H1 (cell line): ENCODE measurements at regions not wholly inside any gene's neighbourhood (a gene's known extent, or its start where the extent isn't known, plus 50 kb on each side); places are given as distances from the start of the nearest gene placed in this dataset.

Experiments used
- CTCF ChIA-PET: fragments of 300-600 bp; sonication (Branson Sonifier 250); formaldehyde crosslinking; loops from one replicate; lab custom pipeline; 2021; ENCODE audit not compliant: partially characterized antibody; lab: Charles Lee
- POLR2A ChIA-PET: fragments of 300-600 bp; sonication (Branson Sonifier 250); formaldehyde crosslinking; loops from one replicate; lab custom pipeline; 2021; ENCODE audit warnings: inconsistent platforms; ENCODE audit not compliant: partially characterized antibody; lab: Charles Lee
- DNase-seq, 2 experiments: peaks; one replicate each; pipeline versions ENCODE4 v3.0.0 to v3.0.0-alpha.2; 2010 to 2022; ENCODE audit warnings: low spot score in 2 of 2, low read depth in 1 of 2, mixed read lengths in 1 of 2
- FAIRE-seq: peaks from 2 replicates; lab custom pipeline; 2011; peaks lifted over from hg19 to GRCh38; lab: Jason Lieb, UNC
- H2AFZ ChIP-seq: 2 replicates; pipeline ENCODE4 v1.8.1; 2012; ENCODE audit warnings: low read length, inconsistent platforms
- H2AK5ac ChIP-seq: 2 replicates; pipeline ENCODE4 v1.6.1; 2013; ENCODE audit warnings: low read depth, low read length
- H2BK120ac ChIP-seq: replicated peaks from 2 replicates; pipeline ENCODE3; 2013; ENCODE audit warnings: low read depth, low read length, inconsistent platforms
- H2BK12ac ChIP-seq: 2 replicates; pipeline ENCODE4 v1.6.1; 2013; ENCODE audit warnings: low read depth, low read length
- H2BK15ac ChIP-seq: 2 replicates; pipeline ENCODE4 v1.6.1; 2013; ENCODE audit warnings: low read length
- H2BK20ac ChIP-seq: 2 replicates; pipeline ENCODE4 v1.6.1; 2013; ENCODE audit warnings: low read length
- H2BK5ac ChIP-seq: 2 replicates; pipeline ENCODE4 v1.6.1; 2013; ENCODE audit warnings: low read depth, low read length
- H3K14ac ChIP-seq: 2 replicates; pipeline ENCODE4 v1.6.1; 2013; ENCODE audit warnings: inconsistent platforms; ENCODE audit not compliant: insufficient read length
- H3K18ac ChIP-seq: 2 replicates; pipeline ENCODE4 v1.6.1; 2013; ENCODE audit warnings: low read length; ENCODE audit errors: extremely low read depth
- H3K23ac ChIP-seq: 2 replicates; pipeline ENCODE4 v1.6.1; 2013; ENCODE audit warnings: inconsistent platforms; ENCODE audit not compliant: insufficient read length
- H3K23me2 ChIP-seq: 2 replicates; pipeline ENCODE4 v1.6.1; 2013; ENCODE audit warnings: low read depth, low read length
- H3K27ac ChIP-seq: 2 replicates; pipeline ENCODE4 v1.6.1; 2011; ENCODE audit warnings: low read depth, low read length, inconsistent platforms
- H3K27me3 ChIP-seq, 4 experiments: replicated peaks in 1 of 4; 1 replicate in 1 of 4; 2 replicates in 3 of 4; pipeline versions ENCODE4 v1.6.1 to v1.8.1; 2011 to 2013; ENCODE audit warnings: low read length in 3 of 4, mild to moderate bottlenecking in 3 of 4, inconsistent platforms in 2 of 4, mixed read lengths in 2 of 4, moderate library complexity in 1 of 4; ENCODE audit not compliant: control insufficient read depth in 3 of 4, insufficient read depth in 3 of 4; ENCODE audit errors: extremely low read depth in 1 of 4
- H3K36me3 ChIP-seq, 4 experiments: 2 replicates each; pipeline versions ENCODE4 v1.6.1 to v1.8.1; 2011 to 2013; ENCODE audit warnings: mild to moderate bottlenecking in 4 of 4, low read length in 3 of 4, moderate library complexity in 2 of 4, control low read depth in 1 of 4, inconsistent platforms in 1 of 4; ENCODE audit not compliant: insufficient read depth in 4 of 4, control insufficient read depth in 2 of 4
- H3K4ac ChIP-seq: replicated peaks from 2 replicates; pipeline ENCODE3; 2013; ENCODE audit warnings: low read length, low read depth, mixed read lengths, inconsistent platforms; ENCODE audit not compliant: insufficient read length
- H3K4me1 ChIP-seq, 4 experiments: replicated peaks in 1 of 4; 1 replicate in 1 of 4; 2 replicates in 3 of 4; pipeline versions ENCODE4 v1.6.1 to v1.8.1; 2011 to 2013; ENCODE audit warnings: low read length in 3 of 4, inconsistent platforms in 2 of 4, mixed read lengths in 1 of 4; ENCODE audit not compliant: insufficient read depth in 4 of 4, control insufficient read depth in 3 of 4
- H3K4me2 ChIP-seq, 2 experiments: 2 replicates each; pipeline versions ENCODE4 v1.6.1 to v1.8.1; 2011 to 2013; ENCODE audit warnings: low read depth in 2 of 2, low read length in 2 of 2, control low read depth in 1 of 2, inconsistent platforms in 1 of 2, mild to moderate bottlenecking in 1 of 2; ENCODE audit not compliant: insufficient read depth in 1 of 2
- H3K4me3 ChIP-seq, 4 experiments: fragments of 200-600, 300-600 bp in 1 of 4; sonication (generic), shearing (Covaris generic), sonication (Bioruptor Twin) in 1 of 4; 2 replicates each; pipeline versions ENCODE4 v1.5.1 to v1.8.1; 2011 to 2016; ENCODE audit warnings: low read length in 4 of 4, low read depth in 3 of 4, control low read depth in 2 of 4, inconsistent platforms in 2 of 4, mild to moderate bottlenecking in 2 of 4, mixed read lengths in 1 of 4, moderate library complexity in 1 of 4; ENCODE audit not compliant: insufficient read depth in 2 of 4; ENCODE audit errors: extremely low read depth in 1 of 4
- H3K56ac ChIP-seq: replicated peaks from 2 replicates; pipeline ENCODE3; 2013; ENCODE audit warnings: low read depth, mild to moderate bottlenecking, mixed read lengths, low read length, inconsistent platforms; ENCODE audit not compliant: insufficient read length
- H3K79me1 ChIP-seq: 2 replicates; pipeline ENCODE4 v1.6.1; 2013; ENCODE audit warnings: low read depth, low read length, control low read depth
- H3K79me2 ChIP-seq, 2 experiments: 2 replicates each; pipeline versions ENCODE4 v1.6.1 to v1.8.1; 2012 to 2013; ENCODE audit warnings: low read length in 2 of 2, mild to moderate bottlenecking in 2 of 2, inconsistent platforms in 1 of 2; ENCODE audit not compliant: insufficient read depth in 2 of 2, control insufficient read depth in 1 of 2
- H3K9ac ChIP-seq, 4 experiments: replicated peaks in 1 of 4; 1 replicate in 1 of 4; 2 replicates in 3 of 4; pipeline versions ENCODE4 v1.6.1 to v1.8.1; 2011 to 2013; ENCODE audit warnings: low read depth in 3 of 4, low read length in 3 of 4, control low read depth in 2 of 4, mild to moderate bottlenecking in 2 of 4, moderate library complexity in 2 of 4, inconsistent platforms in 1 of 4; ENCODE audit errors: extremely low read depth in 1 of 4
- H3K9me3 ChIP-seq, 2 experiments: 2 replicates each; pipeline versions ENCODE4 v1.6.1 to v1.8.1; 2012 to 2013; ENCODE audit warnings: mild to moderate bottlenecking in 2 of 2, moderate library complexity in 2 of 2, control low read depth in 1 of 2, inconsistent platforms in 1 of 2, low read depth in 1 of 2, low read length in 1 of 2, mixed read lengths in 1 of 2; ENCODE audit not compliant: insufficient read depth in 2 of 2
- H4K20me1 ChIP-seq, 2 experiments: replicated peaks in 1 of 2; 2 replicates each; pipeline versions ENCODE3 to v1.8.1; 2011 to 2013; ENCODE audit warnings: inconsistent platforms in 2 of 2, low read length in 2 of 2, mild to moderate bottlenecking in 1 of 2; ENCODE audit not compliant: insufficient read depth in 2 of 2, control insufficient read depth in 1 of 2
- H4K5ac ChIP-seq: 2 replicates; pipeline ENCODE4 v1.6.1; 2013; ENCODE audit warnings: low read length, low read depth, mixed read lengths, inconsistent platforms; ENCODE audit not compliant: insufficient read length
- H4K8ac ChIP-seq: 2 replicates; pipeline ENCODE4 v1.8.0; 2013; ENCODE audit warnings: mild to moderate bottlenecking, moderate library complexity, low read length, inconsistent platforms; ENCODE audit not compliant: insufficient read depth; ENCODE audit errors: extremely low read depth
- H4K91ac ChIP-seq: replicated peaks from 2 replicates; pipeline ENCODE3; 2013; ENCODE audit warnings: low read length, mixed read lengths, inconsistent platforms; ENCODE audit not compliant: insufficient read length
- BCL11A ChIP-seq, 2 experiments: IDR thresholded peaks; one replicate each; pipeline ENCODE4 v1.6.1; 2011; ENCODE audit warnings: low read depth in 2 of 2, low read length in 2 of 2, mild to moderate bottlenecking in 2 of 2
- BRCA1 ChIP-seq: IDR thresholded peaks from 2 replicates; pipeline ENCODE4 v1.6.1; 2012; ENCODE audit warnings: low read depth, low read length, improper control_type of control experiment
- CBX5 ChIP-seq: fragments of 300-800, 300-1000 bp; sonication (generic); IDR thresholded peaks from 2 replicates; pipeline ENCODE4 v1.7.1; 2016; ENCODE audit warnings: antibody characterized with exemption, low read length, low read depth
- CHD1 ChIP-seq: IDR thresholded peaks from 2 replicates; pipeline ENCODE4 v1.6.1; 2012; ENCODE audit warnings: low read depth, low read length, improper control_type of control experiment
- EP300 ChIP-seq, 2 experiments: IDR thresholded peaks; 1 replicate in 1 of 2; 2 replicates in 1 of 2; pipeline ENCODE4 v1.6.1; 2011 to 2012; ENCODE audit warnings: low read depth in 2 of 2, low read length in 2 of 2, mild to moderate bottlenecking in 2 of 2, borderline replicate concordance in 1 of 2, inconsistent platforms in 1 of 2, moderate library complexity in 1 of 2
- JUN ChIP-seq: IDR thresholded peaks from 2 replicates; pipeline ENCODE4 v1.6.1; 2011; ENCODE audit warnings: low read depth, mild to moderate bottlenecking, improper control_type of control experiment, low read length
- KDM1A ChIP-seq: fragments of 200-600, 300-600 bp; sonication (generic); IDR thresholded peaks from 2 replicates; pipeline ENCODE4 v1.7.1; 2016; ENCODE audit warnings: mild to moderate bottlenecking, low read length, borderline replicate concordance
- NANOG ChIP-seq: IDR thresholded peaks from 2 replicates; pipeline ENCODE4 v1.6.1; 2011; ENCODE audit warnings: low read length, low read depth, mild to moderate bottlenecking, inconsistent platforms; ENCODE audit not compliant: insufficient read depth, poor library complexity, severe bottlenecking
- POLR2AphosphoS5 ChIP-seq: IDR thresholded peaks from 2 replicates; pipeline ENCODE4 v1.6.1; 2011; ENCODE audit warnings: low read depth, low read length
- SP1 ChIP-seq: IDR thresholded peaks from 2 replicates; pipeline ENCODE4 v1.6.1; 2011; ENCODE audit warnings: low read depth, low read length
- TAF7 ChIP-seq: optimal IDR thresholded peaks from 2 replicates; pipeline ENCODE3; 2011; ENCODE audit warnings: low read depth, mild to moderate bottlenecking, inconsistent platforms, low read length, moderate library complexity, borderline replicate concordance
- ZNF274 ChIP-seq: IDR thresholded peaks from 2 replicates; pipeline ENCODE4 v1.7.0; 2012; ENCODE audit warnings: low read length, borderline replicate concordance; ENCODE audit errors: extremely low read depth
- WGBS, 2 experiments: shearing (Covaris generic) in 1 of 2; methylation state at CpG; one replicate each; pipeline versions ENCODE4 v1.1.6 to v1.1.7; 2013 to 2015; ENCODE audit warnings: low lambda C conversion rate in 2 of 2, mixed read lengths in 2 of 2, inconsistent platforms in 1 of 2, low coverage in 1 of 2, missing lambda C conversion rate in 1 of 2; ENCODE audit not compliant: insufficient replicate concordance in 2 of 2, insufficient coverage in 1 of 2, insufficient read length in 1 of 2; ENCODE audit errors: extremely low coverage in 1 of 2, missing lambda C conversion rate in 1 of 2; 5-methylcytosine and 5-hydroxymethylcytosine counted together

- Histone ChIP-seq H3K23me2 (no peaks in the 10 kb centered on the region), H3K9ac (no peak overlapping the region), H2BK12ac (no peak overlapping the region), H3K14ac (no peak overlapping the region), H3K79me2 (no peaks in the 10 kb centered on the region), H2AFZ (no peak overlapping the region), H3K4me2 (no peak overlapping the region), H2AK5ac (no peak overlapping the region), H3K79me1 (no peaks in the 10 kb centered on the region), H3K4me1 (no peaks in the 10 kb centered on the region), H3K27ac (no peak overlapping the region), H3K23ac (no peak overlapping the region), H3K9me3 (no peaks in the 10 kb centered on the region), H3K36me3 (no peaks in the 10 kb centered on the region), H2BK120ac (no peak overlapping the region), H2BK15ac (no peak overlapping the region), H4K20me1 (no peaks in the 10 kb centered on the region), H2BK5ac (no peak overlapping the region), H3K27me3 (no peaks in the 10 kb centered on the region), H3K4me3 (no peak overlapping the region), H3K18ac (no peak overlapping the region), H4K91ac (no peak overlapping the region), H4K8ac (no peak overlapping the region), H2BK20ac (no peak overlapping the region), H3K4ac (no peak overlapping the region), H4K5ac (no peak overlapping the region), H3K56ac (no peak overlapping the region)
- no peak for FAIRE-seq
- WGBS, 2 experiments, result 91% methylated on average over 2 of the region's 2 CpGs; no CpG with 5 or more reads in 1 of the 2 experiments
- POLR2A ChIA-PET, result no interaction called here
- CTCF ChIA-PET, result interaction anchor here (1.1 kb wide), 1 partner anchor 552 kb away, joined by 4 read pairs; no protein-coding TSS in a partner anchor
- DNase-seq, result no peak
- TF ChIP-seq POLR2AphosphoS5, result no peak
- no peak for TF ChIP-seq SP1
- no peak for TF ChIP-seq CBX5
- no peak for TF ChIP-seq NANOG
- TF ChIP-seq ZNF274, result no peak
- no peak for TF ChIP-seq CHD1
- TF ChIP-seq TAF7, result no peak
- TF ChIP-seq JUN, result no peak
- no peak for TF ChIP-seq BRCA1
- TF ChIP-seq BCL11A (IDR thresholded peaks at IDR 0.05; ENCODE audit: low read depth in 2 of 2, low read length in 2 of 2), result no peak
- TF ChIP-seq EP300 (IDR thresholded peaks at IDR 0.05; ENCODE audit: borderline replicate concordance in 1 of 2, low read depth in 2 of 2, low read length in 2 of 2), result no peak
- no peak for TF ChIP-seq KDM1A
Observed at GRCh38 chr7:137074391-137075030, 206.1 kb downstream of the CHRM2 start.
